Endothelial cell of umbilical vein (primary cell): ENCODE measurements at regions not wholly inside any gene's neighbourhood (a gene's known extent, or its start where the extent isn't known, plus 50 kb on each side); places are given as distances from the start of the nearest gene placed in this dataset.

Experiments used
- BruUV-seq: library from RNA; stranded (reverse); fragments of 400-500 nt; replicated peaks from 2 replicates; lab custom pipeline; 2021; lab: Mats Ljungman, UMichigan
- CTCF ChIA-PET: fragments of 300-600, 350-600 bp; sonication (Branson Sonifier 250); formaldehyde crosslinking; loops from one replicate; lab custom pipeline; 2021; ENCODE audit warnings: antibody characterized with exemption, inconsistent platforms; lab: Charles Lee
- POLR2A ChIA-PET: fragments of 300-600, 350-600 bp; sonication (Branson Sonifier 250); formaldehyde crosslinking; loops from one replicate; lab custom pipeline; 2021; ENCODE audit warnings: antibody characterized with exemption, inconsistent platforms; lab: Charles Lee
- DNase-seq: peaks from one replicate; pipeline ENCODE4 v3.0.0-alpha.2; 2011; ENCODE audit warnings: low read depth, low spot score
- FAIRE-seq: peaks from 2 replicates; lab custom pipeline; 2011; peaks lifted over from hg19 to GRCh38; lab: Jason Lieb, UNC
- H2AFZ ChIP-seq: 2 replicates; pipeline ENCODE4 v1.6.0; 2012; ENCODE audit warnings: low read depth, low read length, control low read depth, inconsistent platforms
- H3K27ac ChIP-seq: 2 replicates; pipeline ENCODE4 v1.5.1; 2011; ENCODE audit warnings: low read depth, mild to moderate bottlenecking, control low read depth, low read length, moderate library complexity; ENCODE audit not compliant: insufficient read depth
- H3K27me3 ChIP-seq, 2 experiments: 2 replicates each; pipeline versions ENCODE4 v1.6.0 to v1.6.1; 2011; ENCODE audit warnings: low read length in 2 of 2, mixed read lengths in 1 of 2; ENCODE audit not compliant: control insufficient read depth in 2 of 2, insufficient read depth in 2 of 2
- H3K36me3 ChIP-seq, 2 experiments: 2 replicates in 1 of 2; 3 replicates in 1 of 2; pipeline ENCODE4 v1.5.1; 2011; ENCODE audit warnings: low read length in 2 of 2, mild to moderate bottlenecking in 1 of 2, moderate library complexity in 1 of 2; ENCODE audit not compliant: control insufficient read depth in 2 of 2, insufficient read depth in 2 of 2; ENCODE audit errors: extremely low read depth in 1 of 2
- H3K4me1 ChIP-seq: 3 replicates; pipeline ENCODE4 v1.5.1; 2011; ENCODE audit warnings: mild to moderate bottlenecking, low read length; ENCODE audit not compliant: control insufficient read depth, insufficient read depth; ENCODE audit errors: extremely low read depth
- H3K4me2 ChIP-seq: 2 replicates; pipeline ENCODE4 v1.6.1; 2011; ENCODE audit warnings: low read length, control low read depth, mixed read lengths; ENCODE audit not compliant: insufficient read depth
- H3K4me3 ChIP-seq, 3 experiments: fragments of 200-600 bp in 1 of 3; sonication (generic), shearing (Covaris generic) in 1 of 3; replicated peaks in 1 of 3; 2 replicates each; pipeline ENCODE4 v1.5.1; 2011 to 2016; ENCODE audit warnings: control low read depth in 3 of 3, low read length in 3 of 3, mild to moderate bottlenecking in 2 of 3, inconsistent platforms in 1 of 3, low read depth in 1 of 3, moderate library complexity in 1 of 3; ENCODE audit not compliant: insufficient read depth in 1 of 3
- H3K79me2 ChIP-seq: 2 replicates; pipeline ENCODE4 v1.6.0; 2012; ENCODE audit warnings: low read length, inconsistent platforms; ENCODE audit not compliant: control insufficient read depth, insufficient read depth
- H3K9ac ChIP-seq: replicated peaks from 2 replicates; pipeline ENCODE3; 2011; ENCODE audit warnings: low read length, control low read depth; ENCODE audit not compliant: insufficient read depth; ENCODE audit errors: extremely low read depth
- H3K9me1 ChIP-seq: replicated peaks from 3 replicates; pipeline ENCODE4 v1.6.0; 2011; ENCODE audit warnings: mild to moderate bottlenecking, low read length; ENCODE audit not compliant: control insufficient read depth, insufficient read depth; ENCODE audit errors: extremely low read depth
- H3K9me3 ChIP-seq: replicated peaks from 2 replicates; pipeline ENCODE4 v1.5.1; 2012; ENCODE audit warnings: low read length, inconsistent platforms; ENCODE audit not compliant: control insufficient read depth, insufficient read depth
- H4K20me1 ChIP-seq: replicated peaks from 2 replicates; pipeline ENCODE3; 2011; ENCODE audit warnings: mild to moderate bottlenecking, low read length; ENCODE audit not compliant: control insufficient read depth, insufficient read depth; ENCODE audit errors: extremely low read depth
- CTCF ChIP-seq, 2 donors: IDR thresholded peaks; 1 replicate in 1 of 2; 2 replicates in 1 of 2; pipeline ENCODE4 v1.5.1; 2011; ENCODE audit warnings: low read length in 2 of 2, mild to moderate bottlenecking in 2 of 2, moderate library complexity in 2 of 2, control low read depth in 1 of 2, inconsistent platforms in 1 of 2, low read depth in 1 of 2; ENCODE audit not compliant: insufficient read depth in 1 of 2; ENCODE audit errors: extremely low read depth in 1 of 2
- EZH2 ChIP-seq: IDR thresholded peaks from 2 replicates; pipeline ENCODE4 v1.6.1; 2012; ENCODE audit warnings: borderline replicate concordance, low read depth, mild to moderate bottlenecking, moderate library complexity, low read length, inconsistent platforms; ENCODE audit not compliant: severe bottlenecking
- FOS ChIP-seq: IDR thresholded peaks from 2 replicates; pipeline ENCODE4 v1.6.1; 2011; ENCODE audit warnings: mild to moderate bottlenecking, low read length, moderate library complexity, borderline replicate concordance; ENCODE audit not compliant: insufficient read depth
- GATA2 ChIP-seq: IDR thresholded peaks from 2 replicates; pipeline ENCODE4 v1.7.0; 2011; ENCODE audit warnings: low read depth, mild to moderate bottlenecking, moderate library complexity, mixed read lengths, low read length; ENCODE audit not compliant: insufficient read length, insufficient read depth
- JUN ChIP-seq: IDR thresholded peaks from 2 replicates; pipeline ENCODE4 v1.6.1; 2011; ENCODE audit warnings: borderline replicate concordance, low read depth; ENCODE audit not compliant: insufficient read length, insufficient read depth
- MAX ChIP-seq: IDR thresholded peaks from 2 replicates; pipeline ENCODE4 v1.6.1; 2011; ENCODE audit not compliant: insufficient read depth, insufficient read length
- MYC ChIP-seq: IDR thresholded peaks from one replicate; pipeline ENCODE4 v1.6.1; 2011; ENCODE audit warnings: mild to moderate bottlenecking, low read depth, low read length
- POLR2A ChIP-seq: IDR thresholded peaks from 2 replicates; pipeline ENCODE4 v1.6.1; 2012; ENCODE audit warnings: low read depth, mild to moderate bottlenecking, control low read depth, low read length
- POLR2AphosphoS5 ChIP-seq: IDR thresholded peaks from 2 replicates; pipeline ENCODE4 v1.6.1; 2012; ENCODE audit warnings: low read depth, mild to moderate bottlenecking, control low read depth, low read length, moderate library complexity; ENCODE audit not compliant: insufficient read depth
- dilution Hi-C: fragments of 300-500 bp; cut with MboI; formaldehyde crosslinking; loops from one replicate; pipeline ENCODE4 v1.15.0; 2019; ENCODE audit warnings: low sequenced_read_pairs; ENCODE audit not compliant: extremely low pct_ligation_motif_present
- intact Hi-C: fragments of 100-400 bp; cut with micrococcal nuclease; formaldehyde crosslinking; loops from one replicate; pipeline ENCODE4 v1.10.0; 2022

- no peak for TF ChIP-seq GATA2
- no peak for TF ChIP-seq POLR2AphosphoS5
- TF ChIP-seq FOS = no peak
- no peak for TF ChIP-seq JUN
- TF ChIP-seq MAX = no peak
- TF ChIP-seq EZH2 = no peak
- TF ChIP-seq CTCF (IDR thresholded peaks at IDR 0.05; ENCODE audit: extremely low read depth in 1 of 2, insufficient read depth in 1 of 2, low read depth in 1 of 2, low read length in 2 of 2) = no peak
- TF ChIP-seq POLR2A = no peak
- no peak for TF ChIP-seq MYC
- H3K9me3 ChIP-seq = no peaks in the 10 kb centered on the region
- ChIA-PET CTCF (no interaction called here), POLR2A (no interaction called here)
- no peak overlapping the region for H3K9ac ChIP-seq
- no peaks in the 10 kb centered on the region for H3K9me1 ChIP-seq
- no TSS peak for BruUV-seq
- no peak overlapping the region for H3K4me3 ChIP-seq
- no peaks in the 10 kb centered on the region for H3K4me1 ChIP-seq
- no peak overlapping the region for H2AFZ ChIP-seq
- DNase-seq (no peak), FAIRE-seq (no peak)
- intact Hi-C loops = no loop called here
- H3K27ac ChIP-seq = no peak overlapping the region
- H3K27me3 ChIP-seq = no peaks in the 10 kb centered on the region
- no peaks in the 10 kb centered on the region for H3K79me2 ChIP-seq
- H4K20me1 ChIP-seq = no peaks in the 10 kb centered on the region
- H3K36me3 ChIP-seq = no peaks in the 10 kb centered on the region
- dilution Hi-C loops = no loop called here
- H3K4me2 ChIP-seq = no peak overlapping the region
Measured at GRCh38 chr17:77602062-77602746, 356.3 kb upstream of the TNRC6C start.
